Mesenchymal stem cell (in vitro differentiated cells and primary cell): ENCODE measurements at regions not wholly inside any gene's neighbourhood (a gene's known extent, or its start where the extent isn't known, plus 50 kb on each side); places are given as distances from the start of the nearest gene placed in this dataset.

ENCODE experiments used
- DNase-seq: peaks from one replicate; pipeline ENCODE4 v3.0.0-alpha.2; 2013
- H2AFZ ChIP-seq: one replicate; pipeline ENCODE4 v1.6.1; 2013; ENCODE audit warnings: low read depth, mild to moderate bottlenecking, control low read depth, inconsistent platforms, low read length, moderate library complexity
- H2AK5ac ChIP-seq: 2 replicates; pipeline ENCODE4 v1.6.1; 2013; ENCODE audit warnings: low read length, moderate library complexity, mild to moderate bottlenecking, inconsistent platforms; ENCODE audit not compliant: severe bottlenecking
- H2BK120ac ChIP-seq: one replicate; pipeline ENCODE4 v1.6.1; 2013; ENCODE audit warnings: low read depth, mild to moderate bottlenecking, inconsistent platforms, low read length, moderate library complexity
- H2BK12ac ChIP-seq, 2 experiments: one replicate each; pipeline ENCODE4 v1.6.1; 2013; ENCODE audit warnings: inconsistent platforms in 2 of 2, low read length in 2 of 2, mild to moderate bottlenecking in 2 of 2, moderate library complexity in 2 of 2, control low read depth in 1 of 2
- H2BK15ac ChIP-seq: one replicate; pipeline ENCODE4 v1.6.1; 2013; ENCODE audit warnings: mild to moderate bottlenecking, low read depth, inconsistent platforms; ENCODE audit not compliant: poor library complexity, severe bottlenecking
- H2BK5ac ChIP-seq: 2 replicates; pipeline ENCODE4 v1.6.1; 2013; ENCODE audit warnings: low read depth, mild to moderate bottlenecking, low read length, control low read depth, inconsistent platforms; ENCODE audit not compliant: poor library complexity, severe bottlenecking
- H3K14ac ChIP-seq, 2 experiments: one replicate each; pipeline ENCODE4 v1.6.1; 2013; ENCODE audit warnings: inconsistent platforms in 2 of 2, low read length in 2 of 2, control low read depth in 1 of 2, mild to moderate bottlenecking in 1 of 2, moderate library complexity in 1 of 2
- H3K18ac ChIP-seq, 2 experiments: one replicate each; pipeline ENCODE4 v1.6.1; 2013; ENCODE audit warnings: inconsistent platforms in 2 of 2, low read length in 2 of 2, control low read depth in 1 of 2, low read depth in 1 of 2, mild to moderate bottlenecking in 1 of 2
- H3K23ac ChIP-seq, 2 experiments: one replicate each; pipeline ENCODE4 v1.6.1; 2013; ENCODE audit warnings: inconsistent platforms in 2 of 2, low read length in 2 of 2, mild to moderate bottlenecking in 2 of 2, moderate library complexity in 2 of 2, control low read depth in 1 of 2
- H3K27ac ChIP-seq: 2 replicates; pipeline ENCODE4 v1.5.1; 2013; ENCODE audit warnings: mild to moderate bottlenecking, moderate library complexity, low read length, control low read depth, inconsistent platforms; ENCODE audit not compliant: poor library complexity, severe bottlenecking
- H3K27me3 ChIP-seq, 2 experiments: 2 replicates each; pipeline versions ENCODE4 v1.6.1 to v1.7.0; 2013; ENCODE audit warnings: low read length in 2 of 2, mild to moderate bottlenecking in 2 of 2, moderate library complexity in 2 of 2, control low read depth in 1 of 2, inconsistent platforms in 1 of 2; ENCODE audit not compliant: control insufficient read depth in 1 of 2, insufficient read depth in 1 of 2
- H3K36me3 ChIP-seq, 2 experiments: 2 replicates each; pipeline versions ENCODE4 v1.6.1 to v1.7.0; 2013; ENCODE audit warnings: low read length in 2 of 2, control low read depth in 1 of 2, inconsistent platforms in 1 of 2, low read depth in 1 of 2, mild to moderate bottlenecking in 1 of 2; ENCODE audit not compliant: insufficient read depth in 2 of 2, control insufficient read depth in 1 of 2
- H3K4ac ChIP-seq, 2 experiments: one replicate each; pipeline ENCODE4 v1.6.1; 2013; ENCODE audit warnings: inconsistent platforms in 2 of 2, low read length in 2 of 2, mild to moderate bottlenecking in 2 of 2, moderate library complexity in 2 of 2, control low read depth in 1 of 2, low read depth in 1 of 2
- H3K4me1 ChIP-seq: 2 replicates; pipeline ENCODE4 v1.6.1; 2013; ENCODE audit warnings: low read depth, low read length, control low read depth; ENCODE audit not compliant: control insufficient read depth, insufficient read depth
- H3K4me2 ChIP-seq: 2 replicates; pipeline ENCODE4 v1.6.1; 2013; ENCODE audit warnings: low read length, mild to moderate bottlenecking, inconsistent platforms; ENCODE audit not compliant: poor library complexity, severe bottlenecking
- H3K4me3 ChIP-seq, 2 experiments: 2 replicates each; pipeline versions ENCODE4 v1.5.1 to v1.7.0; 2013; ENCODE audit warnings: low read length in 2 of 2, mild to moderate bottlenecking in 2 of 2, control low read depth in 1 of 2, low read depth in 1 of 2; ENCODE audit not compliant: insufficient read depth in 1 of 2
- H3K79me1 ChIP-seq: replicated peaks from 2 replicates; pipeline ENCODE4 v1.6.1; 2013; ENCODE audit warnings: mild to moderate bottlenecking, control low read depth, low read length, inconsistent platforms; ENCODE audit not compliant: poor library complexity, severe bottlenecking
- H3K9ac ChIP-seq: 2 replicates; pipeline ENCODE4 v1.7.0; 2013; ENCODE audit warnings: mild to moderate bottlenecking, low read length, moderate library complexity
- H3K9me3 ChIP-seq: 2 replicates; pipeline ENCODE4 v1.7.0; 2013; ENCODE audit warnings: mild to moderate bottlenecking, low read length; ENCODE audit not compliant: control insufficient read depth
- H4K8ac ChIP-seq: one replicate; pipeline ENCODE4 v1.6.1; 2013; ENCODE audit warnings: inconsistent platforms, mild to moderate bottlenecking, low read length, moderate library complexity
- H4K91ac ChIP-seq: one replicate; pipeline ENCODE4 v1.6.1; 2013; ENCODE audit warnings: mild to moderate bottlenecking, low read length, inconsistent platforms
- WGBS: methylation state at CpG from one replicate; pipeline ENCODE4 v1.1.7; 2013; ENCODE audit warnings: mixed read lengths; 5-methylcytosine and 5-hydroxymethylcytosine counted together

- Histone ChIP-seq H3K36me3 (no peaks in the 10 kb centered on the region), H3K14ac (no peak overlapping the region)
- DNase-seq, result no peak
These were observed 289.0 kb downstream of the BCL11B start for GRCh38 chr14:98982986-98983385.

GRCh38 chr14:98984027-98984718, 287.8 kb downstream of the BCL11B start:
- Histone ChIP-seq H3K9me3 (no peaks in the 10 kb centered on the region), H3K27me3 (peaks cover 0 to 7% of the 10 kb centered on the region in 2 experiments), H2BK12ac (no peak overlapping the region), H4K91ac (no peak overlapping the region), H3K18ac (no peak overlapping the region), H2BK15ac (no peak overlapping the region), H3K27ac (no peak overlapping the region), H3K4me1 (no peaks in the 10 kb centered on the region), H2AK5ac (no peak overlapping the region), H2BK120ac (no peak overlapping the region), H3K14ac (no peak overlapping the region), H3K4ac (no peak overlapping the region), H2BK5ac (no peak overlapping the region), H3K4me2 (no peak overlapping the region), H3K36me3 (no peaks in the 10 kb centered on the region), H3K9ac (no peak overlapping the region), H3K4me3 (no peak overlapping the region), H4K8ac (no peak overlapping the region), H3K23ac (no peak overlapping the region), H2AFZ (no peak overlapping the region), H3K79me1 (no peaks in the 10 kb centered on the region)
- DNase-seq, result no peak
- WGBS, result 73% methylated on average over 11 of the region's 11 CpGs

More at GRCh38 chr14:98982986-98983385, 289.0 kb downstream of the BCL11B start:
- no peak overlapping the region for H2BK12ac ChIP-seq
- no peak overlapping the region for H2BK5ac ChIP-seq
- H2AFZ ChIP-seq, result no peak overlapping the region
- H4K8ac ChIP-seq, result no peak overlapping the region
- H3K27ac ChIP-seq, result no peak overlapping the region
- no peak overlapping the region for H3K23ac ChIP-seq
- no peaks in the 10 kb centered on the region for H3K4me1 ChIP-seq
- no peak overlapping the region for H2AK5ac ChIP-seq
- no peak overlapping the region for H2BK120ac ChIP-seq
- no peaks in the 10 kb centered on the region for H3K9me3 ChIP-seq
- no peak overlapping the region for H2BK15ac ChIP-seq
- 83% methylated on average over 8 of the region's 8 CpGs for WGBS
- H3K27me3 ChIP-seq, result peaks cover 0 to 7% of the 10 kb centered on the region in 2 experiments
- no peak overlapping the region for H3K4me3 ChIP-seq
- H4K91ac ChIP-seq, result no peak overlapping the region
- H3K4ac ChIP-seq, result no peak overlapping the region
- H3K9ac ChIP-seq, result no peak overlapping the region
- no peak overlapping the region for H3K18ac ChIP-seq
- H3K4me2 ChIP-seq, result no peak overlapping the region
- H3K79me1 ChIP-seq, result no peaks in the 10 kb centered on the region

- DNase-seq, result no peak
- no peak overlapping the region for H3K18ac ChIP-seq
- H3K27ac ChIP-seq, result no peak overlapping the region
- H4K91ac ChIP-seq, result no peak overlapping the region
- no peak overlapping the region for H2AFZ ChIP-seq
- H2AK5ac ChIP-seq, result no peak overlapping the region
- H3K4me1 ChIP-seq, result no peaks in the 10 kb centered on the region
- no peak overlapping the region for H3K4ac ChIP-seq
- H2BK12ac ChIP-seq, result no peak overlapping the region
- H2BK120ac ChIP-seq, result no peak overlapping the region
- no peak overlapping the region for H3K14ac ChIP-seq
- H3K9me3 ChIP-seq, result no peaks in the 10 kb centered on the region
- no peak overlapping the region for H4K8ac ChIP-seq
- no peak overlapping the region for H2BK15ac ChIP-seq
- H3K4me3 ChIP-seq, result no peak overlapping the region
- H3K23ac ChIP-seq, result no peak overlapping the region
- no peak overlapping the region for H3K9ac ChIP-seq
- no peak overlapping the region for H2BK5ac ChIP-seq
- H3K79me1 ChIP-seq, result no peaks in the 10 kb centered on the region
- WGBS, result 55% methylated on average over 7 of the region's 7 CpGs
- H3K36me3 ChIP-seq, result no peaks in the 10 kb centered on the region
- peaks cover 0 to 7% of the 10 kb centered on the region in 2 experiments for H3K27me3 ChIP-seq
- H3K4me2 ChIP-seq, result no peak overlapping the region
These were observed 287.3 kb downstream of the BCL11B start for GRCh38 chr14:98984719-98985041.

GRCh38 chr14:98993818-98994217, 278.2 kb downstream of the BCL11B start:
- no peak overlapping the region for H3K23ac ChIP-seq
- H3K4me3 ChIP-seq, result no peak overlapping the region
- H4K91ac ChIP-seq, result no peak overlapping the region
- H2BK5ac ChIP-seq, result no peak overlapping the region
- H2BK12ac ChIP-seq, result no peak overlapping the region
- H3K18ac ChIP-seq, result no peak overlapping the region
- DNase-seq, result no peak
- no peak overlapping the region for H3K9ac ChIP-seq
- H2AFZ ChIP-seq, result no peak overlapping the region
- no peak overlapping the region for H2BK15ac ChIP-seq
- no peak overlapping the region for H3K4ac ChIP-seq
- peaks cover 0 to 5% of the 10 kb centered on the region in 2 experiments for H3K27me3 ChIP-seq
- no peaks in the 10 kb centered on the region for H3K36me3 ChIP-seq
- no peak overlapping the region for H2BK120ac ChIP-seq
- H3K4me2 ChIP-seq, result no peak overlapping the region
- H3K9me3 ChIP-seq, result peaks cover 3% of the 10 kb centered on the region
- no peak overlapping the region for H3K14ac ChIP-seq
- no peaks in the 10 kb centered on the region for H3K79me1 ChIP-seq
- no CpG with 5 or more reads among the region's 1 CpG for WGBS
- no peak overlapping the region for H4K8ac ChIP-seq
- no peak overlapping the region for H3K27ac ChIP-seq
- no peaks in the 10 kb centered on the region for H3K4me1 ChIP-seq
- no peak overlapping the region for H2AK5ac ChIP-seq
